Right lobe of liver (tissue), 6 donors: ENCODE measurements at regions not wholly inside any gene's neighbourhood (a gene's known extent, or its start where the extent isn't known, plus 50 kb on each side); places are given as distances from the start of the nearest gene placed in this dataset.

Experiments
- ATAC-seq, 4 donors: fragments of 200-7000 bp; cut with Tn5 transposase; one replicate each; pipeline ENCODE4 v1.9.1; 2020; ENCODE audit warnings: mild to moderate bottlenecking in 4 of 4, moderate library complexity in 4 of 4
- DNase-seq, 3 donors: peaks; one replicate each; pipeline ENCODE4 v3.0.0-alpha.2; 2020
- H3K27ac ChIP-seq, 3 donors: fragments of 200-600 bp; one replicate each; pipeline ENCODE4 v1.8.0; 2022
- H3K27me3 ChIP-seq, 2 donors: fragments of 200-600 bp; one replicate each; pipeline ENCODE4 v1.8.0; 2022
- H3K36me3 ChIP-seq, 4 donors: fragments of 200-600 bp; sonication (generic) in 1 of 4; one replicate each; pipeline versions ENCODE4 v1.5.1 to v1.8.0; 2017 to 2022; ENCODE audit warnings: control low read depth in 1 of 4
- H3K4me1 ChIP-seq, 4 donors: fragments of 200-600 bp; sonication (generic) in 1 of 4; one replicate each; pipeline versions ENCODE4 v1.5.1 to v1.8.0; 2017 to 2022; ENCODE audit warnings: control low read depth in 1 of 4
- H3K4me3 ChIP-seq, 3 donors: fragments of 200-600 bp; one replicate each; pipeline ENCODE4 v1.8.0; 2022
- H3K9me3 ChIP-seq, 4 donors: fragments of 200-600 bp; sonication (generic) in 1 of 4; one replicate each; pipeline versions ENCODE4 v1.5.1 to v1.8.0; 2017 to 2022; ENCODE audit warnings: control low read depth in 1 of 4
- CTCF ChIP-seq, 4 donors: fragments of 200-600 bp in 3 of 4; fragments of 450-650 bp in 1 of 4; IDR thresholded peaks; one replicate each; pipeline versions ENCODE4 v1.5.1 to v1.8.0; 2016 to 2022; ENCODE audit warnings: antibody characterized with exemption in 4 of 4, mild to moderate bottlenecking in 2 of 4
- POLR2A ChIP-seq: fragments of 450-650 bp; IDR thresholded peaks from one replicate; pipeline ENCODE4 v1.6.1; 2017; ENCODE audit warnings: antibody characterized with exemption, mild to moderate bottlenecking
- WGBS: methylation state at CpG from one replicate; pipeline ENCODE4 v1.1.6; 2018; ENCODE audit warnings: low coverage, low lambda C conversion rate; ENCODE audit not compliant: insufficient coverage; ENCODE audit errors: missing lambda C conversion rate; 5-methylcytosine and 5-hydroxymethylcytosine counted together
- intact Hi-C, 2 donors: fragments of 100-400 bp; cut with DNase I; formaldehyde crosslinking; loops; one replicate each; pipeline versions ENCODE4 v1.11.2 to v1.14.1; 2022
- donor health status: DM: no; HTN: yes; CAD: no.
- donor health status: DM: no; HTN: no; CAD: no.
- donor health status: DM: no; HTN: no; CAD: no.
- donor health status: DM: no; HTN: yes; CAD: no.
- donor health status: DM: no; HTN: yes; CAD: no.

GRCh38 chrX:149284616-149285015 is 220.5 kb downstream of the IDS start:
- WGBS: 39% methylated on average over 3 of the region's 3 CpGs
- ATAC-seq: no peak

GRCh38 chrX:149283853-149284252 is 221.3 kb downstream of the IDS start:
- no peak for ATAC-seq
- TF ChIP-seq POLR2A (no peak), CTCF (IDR thresholded peaks at IDR 0.05) (no peak)

More at GRCh38 chrX:149284616-149285015, 220.5 kb downstream of the IDS start:
- intact Hi-C loops: no loop called here
- Histone ChIP-seq H3K36me3 (no peaks in the 10 kb centered on the region), H3K4me3 (no peak overlapping the region), H3K9me3 (no peaks in the 10 kb centered on the region), H3K27me3 (no peaks in the 10 kb centered on the region), H3K27ac (no peak overlapping the region), H3K4me1 (no peaks in the 10 kb centered on the region)
- TF ChIP-seq POLR2A (no peak), CTCF (IDR thresholded peaks at IDR 0.05) (no peak)
- DNase-seq: no peak

GRCh38 chrX:149282909-149283308 is 222.2 kb downstream of the IDS start:
- WGBS: 50% methylated on average over 1 of the region's 1 CpG
- Histone ChIP-seq H3K36me3 (no peaks in the 10 kb centered on the region), H3K27ac (no peak overlapping the region), H3K4me3 (no peak overlapping the region), H3K9me3 (no peaks in the 10 kb centered on the region), H3K4me1 (no peaks in the 10 kb centered on the region), H3K27me3 (no peaks in the 10 kb centered on the region)
- intact Hi-C loops: no loop called here
- TF ChIP-seq CTCF (IDR thresholded peaks at IDR 0.05) (no peak), POLR2A (no peak)
- no peak for ATAC-seq
- DNase-seq: no peak

More at GRCh38 chrX:149283853-149284252, 221.3 kb downstream of the IDS start:
- no peaks in the 10 kb centered on the region for H3K4me1 ChIP-seq
- no peaks in the 10 kb centered on the region for H3K9me3 ChIP-seq
- intact Hi-C loops: no loop called here
- DNase-seq: no peak
- no peaks in the 10 kb centered on the region for H3K27me3 ChIP-seq
- no peak overlapping the region for H3K27ac ChIP-seq
- H3K36me3 ChIP-seq: no peaks in the 10 kb centered on the region
- no peak overlapping the region for H3K4me3 ChIP-seq

GRCh38 chrX:149280011-149280410 is 225.1 kb downstream of the IDS start:
- no peaks in the 10 kb centered on the region for H3K27me3 ChIP-seq
- intact Hi-C loops: no loop called here
- TF ChIP-seq POLR2A: no peak
- no peak for TF ChIP-seq CTCF (IDR thresholded peaks at IDR 0.05)
- no peak overlapping the region for H3K27ac ChIP-seq
- no peaks in the 10 kb centered on the region for H3K36me3 ChIP-seq
- DNase-seq (no peak), ATAC-seq (no peak)
- H3K4me3 ChIP-seq: no peak overlapping the region
- H3K9me3 ChIP-seq: no peaks in the 10 kb centered on the region
- H3K4me1 ChIP-seq: no peaks in the 10 kb centered on the region

- H3K9me3 ChIP-seq: no peaks in the 10 kb centered on the region
- no peaks in the 10 kb centered on the region for H3K27me3 ChIP-seq
- H3K36me3 ChIP-seq: no peaks in the 10 kb centered on the region
- H3K4me1 ChIP-seq: no peaks in the 10 kb centered on the region
- no peak for DNase-seq
- H3K27ac ChIP-seq: no peak overlapping the region
- H3K4me3 ChIP-seq: no peak overlapping the region
- no peak for TF ChIP-seq CTCF (IDR thresholded peaks at IDR 0.05)
- no peak for TF ChIP-seq POLR2A
- intact Hi-C loops: no loop called here
- ATAC-seq: no peak
- 11% methylated on average over 2 of the region's 2 CpGs for WGBS
Observed at GRCh38 chrX:149275836-149276235, 229.3 kb downstream of the IDS start.
